GM23338 (cell line): ENCODE measurements at regions not wholly inside any gene's neighbourhood (a gene's known extent, or its start where the extent isn't known, plus 50 kb on each side); places are given as distances from the start of the nearest gene placed in this dataset.
A peak's percentile ranks its signal among the peaks of the same experiment; 100 is the strongest.

Experiments used
- ATAC-seq: fragments of 200-7000 bp; cut with Tn5 transposase; 3 replicates; pipeline ENCODE4 v1.9.1; 2020
- DNase-seq: peaks from one replicate; pipeline ENCODE4 v3.0.0-alpha.2; 2015; ENCODE audit warnings: low spot score
- H2AFZ ChIP-seq: fragments of 200-600 bp; sonication (generic); 2 replicates; pipeline ENCODE4 v1.8.0; 2016; ENCODE audit warnings: antibody characterized with exemption, mild to moderate bottlenecking, moderate library complexity
- H3F3A ChIP-seq: fragments of 200-600 bp; sonication (generic); replicated peaks from 2 replicates; pipeline ENCODE4 v1.8.0; 2017; ENCODE audit warnings: antibody characterized with exemption, mixed run types, low read depth
- H3K27ac ChIP-seq: fragments of 200-600 bp; sonication (generic); 2 replicates; pipeline ENCODE4 v1.6.1; 2016; ENCODE audit warnings: low read depth
- H3K27me3 ChIP-seq: fragments of 200-600 bp; sonication (generic); 2 replicates; pipeline ENCODE4 v1.8.0; 2016; ENCODE audit warnings: mild to moderate bottlenecking, mixed run types, moderate library complexity; ENCODE audit not compliant: insufficient read depth
- H3K36me3 ChIP-seq: fragments of 200-600 bp; sonication (generic); 2 replicates; pipeline ENCODE4 v1.8.0; 2016; ENCODE audit warnings: mild to moderate bottlenecking; ENCODE audit not compliant: insufficient read depth
- H3K4me1 ChIP-seq: fragments of 200-600 bp; sonication (generic); 2 replicates; pipeline ENCODE4 v1.8.0; 2016; ENCODE audit warnings: mild to moderate bottlenecking, moderate library complexity; ENCODE audit not compliant: insufficient read depth
- H3K4me2 ChIP-seq: fragments of 200-600 bp; sonication (generic); 2 replicates; pipeline ENCODE4 v1.7.1; 2017; ENCODE audit warnings: mixed run types
- H3K4me3 ChIP-seq: fragments of 200-600 bp; sonication (generic); 2 replicates; pipeline ENCODE4 v1.6.1; 2016; ENCODE audit warnings: mixed run types
- H3K79me2 ChIP-seq: fragments of 200-600 bp; sonication (generic); replicated peaks from 2 replicates; pipeline ENCODE4 v1.8.0; 2017; ENCODE audit warnings: mild to moderate bottlenecking; ENCODE audit not compliant: insufficient read depth
- H3K9me2 ChIP-seq: fragments of 200-600 bp; sonication (generic); 2 replicates; pipeline ENCODE4 v1.8.0; 2017; ENCODE audit not compliant: insufficient read depth
- H4K20me1 ChIP-seq: fragments of 200-600 bp; sonication (generic); replicated peaks from 2 replicates; pipeline ENCODE4 v1.8.0; 2017; ENCODE audit warnings: mild to moderate bottlenecking; ENCODE audit not compliant: insufficient read depth
- H3K27ac Mint-ChIP-seq: 2 replicates; pipeline ENCODE4 v1.8.0; 2020; ENCODE audit warnings: inconsistent platforms, mild to moderate bottlenecking, moderate library complexity, mixed read lengths
- H3K27me3 Mint-ChIP-seq: 3 replicates; pipeline ENCODE4 v1.8.0; 2022; ENCODE audit warnings: low read depth, mild to moderate bottlenecking, moderate library complexity, mixed read lengths, inconsistent platforms; ENCODE audit not compliant: insufficient read depth, poor library complexity
- H3K36me3 Mint-ChIP-seq: 3 replicates; pipeline ENCODE4 v1.8.0; 2021; ENCODE audit warnings: low read depth, mild to moderate bottlenecking, inconsistent platforms, moderate library complexity, mixed read lengths
- H3K4me1 Mint-ChIP-seq: 3 replicates; pipeline ENCODE4 v1.8.0; 2020; ENCODE audit warnings: mild to moderate bottlenecking, inconsistent platforms, mixed read lengths
- H3K4me3 Mint-ChIP-seq: 3 replicates; pipeline ENCODE4 v1.8.0; 2021; ENCODE audit warnings: moderate library complexity, mild to moderate bottlenecking, inconsistent platforms, mixed read lengths
- H3K9me3 Mint-ChIP-seq: 3 replicates; pipeline ENCODE4 v1.8.0; 2020; ENCODE audit warnings: moderate library complexity, mild to moderate bottlenecking, inconsistent platforms, mixed read lengths
- CREB1 ChIP-seq: fragments of 250-450 bp; sonication (Bioruptor Pico); IDR thresholded peaks from 2 replicates; pipeline ENCODE4 v1.5.0; 2020; ENCODE audit warnings: low read depth, mild to moderate bottlenecking, moderate library complexity
- CTCF ChIP-seq, 2 experiments: fragments of 200-600 bp in 1 of 2; sonication (generic) in 1 of 2; conservative IDR thresholded peaks; 2 replicates each; pipeline versions ENCODE4 v1.5.1 to v1.6.1; 2016 to 2017; ENCODE audit warnings: antibody characterized with exemption in 2 of 2, low read depth in 2 of 2, mild to moderate bottlenecking in 2 of 2, moderate library complexity in 1 of 2
- EZH2 ChIP-seq: fragments of 200-600 bp; sonication (generic); IDR thresholded peaks from one replicate; pipeline ENCODE4 v1.8.0; 2017; ENCODE audit warnings: antibody characterized with exemption, mild to moderate bottlenecking, low read depth; ENCODE audit not compliant: unreplicated experiment
- EZH2phosphoT487 ChIP-seq: fragments of 200-600 bp; sonication (generic); IDR thresholded peaks from one replicate; pipeline ENCODE4 v1.8.1; 2018; ENCODE audit warnings: antibody characterized with exemption; ENCODE audit not compliant: unreplicated experiment
- JUNB ChIP-seq: IDR thresholded peaks from one replicate; pipeline ENCODE4 v1.6.1; 2016; ENCODE audit warnings: antibody characterized with exemption; ENCODE audit not compliant: unreplicated experiment
- NANOG ChIP-seq: IDR thresholded peaks from 2 replicates; pipeline ENCODE4 v1.6.1; 2016; ENCODE audit warnings: antibody characterized with exemption, borderline replicate concordance
- POLR2AphosphoS5 ChIP-seq: IDR thresholded peaks from 2 replicates; pipeline ENCODE4 v1.6.1; 2016; ENCODE audit warnings: antibody characterized with exemption, low read depth
- REST ChIP-seq: IDR thresholded peaks from one replicate; pipeline ENCODE4 v1.6.1; 2018; ENCODE audit warnings: antibody characterized with exemption; ENCODE audit not compliant: unreplicated experiment
- ZNF114 ChIP-seq: fragments of 250-450 bp; sonication (Bioruptor Pico); IDR thresholded peaks from 2 replicates; pipeline ENCODE4 v1.5.0; 2020; ENCODE audit warnings: mild to moderate bottlenecking, moderate library complexity
- ZNF331 ChIP-seq: fragments of 250-450 bp; sonication (Bioruptor Pico); IDR thresholded peaks from 2 replicates; pipeline ENCODE4 v1.5.0; 2020; ENCODE audit warnings: low read depth, mild to moderate bottlenecking, moderate library complexity
- TF ChIP-seq, protein P1 (sequence below): IDR thresholded peaks from 2 replicates; pipeline ENCODE4 v1.6.1; 2016; ENCODE audit warnings: antibody characterized with exemption

DNA sequence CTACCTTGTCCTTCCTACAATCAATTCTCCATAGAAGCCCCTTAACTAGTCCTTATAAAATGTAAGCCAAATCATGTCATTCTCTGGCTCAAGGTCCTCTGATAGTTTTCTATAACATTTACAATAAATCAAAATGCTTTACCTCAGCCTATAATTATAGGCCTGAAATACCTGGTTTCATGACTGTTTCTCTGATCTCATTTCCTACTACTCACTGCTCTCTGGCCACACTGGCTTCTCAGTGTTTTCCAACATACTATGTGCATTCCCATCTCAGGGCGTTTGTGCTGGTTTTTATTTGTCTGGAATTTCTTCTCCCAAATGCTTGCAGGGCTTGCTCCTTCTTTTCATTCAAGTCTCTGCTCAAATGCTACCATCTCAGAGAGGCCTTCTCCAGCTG, 67.9 kb upstream of the MAGI3 start:
- Histone ChIP-seq H3F3A (no peaks in the 10 kb centered on the region), H3K36me3 (no peaks in the 10 kb centered on the region), H3K4me1 (no peaks in the 10 kb centered on the region; the same call in 1 of the 2 replicates), H3K27me3 (no peaks in the 10 kb centered on the region), H3K4me2 (no peak overlapping the region), H4K20me1 (no peaks in the 10 kb centered on the region), H2AFZ (no peak overlapping the region), H3K27ac (no peak overlapping the region), H3K9me2 (peaks cover 12% of the 10 kb centered on the region; the same call in 1 of the 2 replicates), H3K4me3 (no peak overlapping the region), H3K79me2 (no peaks in the 10 kb centered on the region)
- no peak for ATAC-seq
- Mint-ChIP-seq H3K4me1 (no peaks in the 10 kb centered on the region), H3K4me3 (no peak overlapping the region), H3K36me3 (no peaks in the 10 kb centered on the region), H3K27me3 (peaks cover 2% of the 10 kb centered on the region), H3K9me3 (no peaks in the 10 kb centered on the region), H3K27ac (no peak overlapping the region)
- TF ChIP-seq ZNF114 (CRISPR knock-in tag) (no peak), JUNB (no peak)
- TF ChIP-seq, protein P1, sequence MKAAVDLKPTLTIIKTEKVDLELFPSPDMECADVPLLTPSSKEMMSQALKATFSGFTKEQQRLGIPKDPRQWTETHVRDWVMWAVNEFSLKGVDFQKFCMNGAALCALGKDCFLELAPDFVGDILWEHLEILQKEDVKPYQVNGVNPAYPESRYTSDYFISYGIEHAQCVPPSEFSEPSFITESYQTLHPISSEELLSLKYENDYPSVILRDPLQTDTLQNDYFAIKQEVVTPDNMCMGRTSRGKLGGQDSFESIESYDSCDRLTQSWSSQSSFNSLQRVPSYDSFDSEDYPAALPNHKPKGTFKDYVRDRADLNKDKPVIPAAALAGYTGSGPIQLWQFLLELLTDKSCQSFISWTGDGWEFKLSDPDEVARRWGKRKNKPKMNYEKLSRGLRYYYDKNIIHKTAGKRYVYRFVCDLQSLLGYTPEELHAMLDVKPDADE = no peak
- DNase-seq = no peak

GRCh38 chr1:113325022-113325421, 65.3 kb upstream of the MAGI3 start:
- Mint-ChIP-seq H3K27ac (peak overlapping the region; percentile 10; the same call in 1 of the 2 replicates), H3K9me3 (no peaks in the 10 kb centered on the region), H3K27me3 (no peaks in the 10 kb centered on the region), H3K4me3 (no peak overlapping the region), H3K36me3 (no peaks in the 10 kb centered on the region), H3K4me1 (no peaks in the 10 kb centered on the region)
- H3K27me3 ChIP-seq = no peaks in the 10 kb centered on the region
- peaks cover 21% of the 10 kb centered on the region; the same call in 1 of the 2 replicates for H3K9me2 ChIP-seq
- ATAC-seq (no peak), DNase-seq (no peak)
- no peaks in the 10 kb centered on the region for H3K36me3 ChIP-seq
- H4K20me1 ChIP-seq = no peaks in the 10 kb centered on the region
- H2AFZ ChIP-seq = no peak overlapping the region
- H3F3A ChIP-seq = no peaks in the 10 kb centered on the region
- H3K4me1 ChIP-seq = no peaks in the 10 kb centered on the region; the same call in 1 of the 2 replicates
- no peak overlapping the region for H3K4me3 ChIP-seq
- H3K79me2 ChIP-seq = no peaks in the 10 kb centered on the region
- H3K4me2 ChIP-seq = no peak overlapping the region
- H3K27ac ChIP-seq = no peak overlapping the region
- no peak for TF ChIP-seq EZH2
- TF ChIP-seq NANOG = no peak
- no peak for TF ChIP-seq CTCF (conservative IDR thresholded peaks at IDR 0.05; ENCODE audit: low read depth in 2 of 2)
- no peak for TF ChIP-seq CREB1
- no peak for TF ChIP-seq JUNB
- no peak for TF ChIP-seq EZH2phosphoT487
- TF ChIP-seq REST = no peak
- TF ChIP-seq, protein P1 = no peak
- TF ChIP-seq POLR2AphosphoS5 = no peak
- TF ChIP-seq ZNF331 (CRISPR knock-in tag) = no peak
- TF ChIP-seq ZNF114 (CRISPR knock-in tag) = no peak
